ENCODE measurements at regions not wholly inside any gene's neighbourhood (a gene's known extent, or its start where the extent isn't known, plus 50 kb on each side); places are given as distances from the start of the nearest gene placed in this dataset.

- no peak for TF ChIP-seq CTCF (IDR thresholded peaks at IDR 0.05; ENCODE audit: extremely low read depth, insufficient read depth, missing control alignments)
- DNase-seq (ENCODE audit: low spot score): no peak
- in situ Hi-C loops (cut with MboI; ENCODE audit: low pct_unique_long_range_greater_than_20kb, low sequenced_read_pairs, unreplicated experiment): no loop called here
Measured at GRCh38 chr10:71044720-71045119, 156.4 kb upstream of the PCBD1 start.

- TF ChIP-seq CTCF (IDR thresholded peaks at IDR 0.05; ENCODE audit: extremely low read depth, insufficient read depth, missing control alignments): no peak
- DNase-seq (ENCODE audit: low spot score): no peak
- in situ Hi-C loops (cut with MboI; ENCODE audit: low pct_unique_long_range_greater_than_20kb, low sequenced_read_pairs, unreplicated experiment): no loop called here
Measured at GRCh38 chr10:71045204-71045809, 156.9 kb upstream of the PCBD1 start.

GRCh38 chr10:71045936-71046335 lies 157.6 kb upstream of the PCBD1 start:
- in situ Hi-C loops (cut with MboI; ENCODE audit: low pct_unique_long_range_greater_than_20kb, low sequenced_read_pairs, unreplicated experiment): no loop called here
- DNase-seq (ENCODE audit: low spot score): no peak
- no peak for TF ChIP-seq CTCF (IDR thresholded peaks at IDR 0.05; ENCODE audit: extremely low read depth, insufficient read depth, missing control alignments)

GRCh38 chr10:71046747-71047146 lies 158.4 kb upstream of the PCBD1 start:
- DNase-seq (ENCODE audit: low spot score): no peak
- in situ Hi-C loops (cut with MboI; ENCODE audit: low pct_unique_long_range_greater_than_20kb, low sequenced_read_pairs, unreplicated experiment): no loop called here
- no peak for TF ChIP-seq CTCF (IDR thresholded peaks at IDR 0.05; ENCODE audit: extremely low read depth, insufficient read depth, missing control alignments)

- TF ChIP-seq CTCF (IDR thresholded peaks at IDR 0.05; ENCODE audit: extremely low read depth, insufficient read depth, missing control alignments): no peak
- in situ Hi-C loops (cut with MboI; ENCODE audit: low pct_unique_long_range_greater_than_20kb, low sequenced_read_pairs, unreplicated experiment): no loop called here
- DNase-seq (ENCODE audit: low spot score): no peak
Measured at GRCh38 chr10:71048971-71049615, 160.7 kb upstream of the PCBD1 start.

- in situ Hi-C loops (cut with MboI; ENCODE audit: low pct_unique_long_range_greater_than_20kb, low sequenced_read_pairs, unreplicated experiment): no loop called here
- DNase-seq (ENCODE audit: low spot score): no peak
- no peak for TF ChIP-seq CTCF (IDR thresholded peaks at IDR 0.05; ENCODE audit: extremely low read depth, insufficient read depth, missing control alignments)
Measured at GRCh38 chr10:71049994-71050393, 161.6 kb upstream of the PCBD1 start.
